Spleen (tissue), 11 donors: ENCODE measurements at regions not wholly inside any gene's neighbourhood (a gene's known extent, or its start where the extent isn't known, plus 50 kb on each side); places are given as distances from the start of the nearest gene placed in this dataset.
A peak's percentile ranks its signal among the peaks of the same experiment; 100 is the strongest.

Experiments used
- DNase-seq: peaks from one replicate; pipeline ENCODE4 v3.0.0-alpha.2; 2020
- H3K27ac ChIP-seq, 8 donors: fragments of 200-600 bp; sonication (generic) in 7 of 8; 1 replicate in 4 of 8; 2 replicates in 4 of 8; pipeline versions ENCODE4 v1.5.0 to v1.8.0; 2016 to 2021; ENCODE audit warnings: inconsistent platforms in 4 of 8, mild to moderate bottlenecking in 4 of 8, moderate library complexity in 1 of 8
- H3K27me3 ChIP-seq, 7 donors: fragments of 200-600 bp; sonication (generic) in 6 of 7; replicated peaks in 1 of 7; 1 replicate in 4 of 7; 2 replicates in 3 of 7; pipeline versions ENCODE4 v1.5.0 to v1.8.0; 2016 to 2021; ENCODE audit warnings: inconsistent platforms in 3 of 7, mild to moderate bottlenecking in 1 of 7
- H3K36me3 ChIP-seq, 6 donors: fragments of 200-600 bp; sonication (generic) in 5 of 6; 1 replicate in 4 of 6; 2 replicates in 2 of 6; pipeline versions ENCODE4 v1.5.0 to v1.8.0; 2016 to 2021; ENCODE audit warnings: inconsistent platforms in 2 of 6
- H3K4me1 ChIP-seq, 6 donors: fragments of 200-600 bp; sonication (generic) in 5 of 6; 1 replicate in 3 of 6; 2 replicates in 3 of 6; pipeline versions ENCODE4 v1.5.0 to v1.8.0; 2016 to 2021; ENCODE audit warnings: inconsistent platforms in 3 of 6
- H3K4me3 ChIP-seq, 8 donors: fragments of 200-600 bp; sonication (generic) in 7 of 8; 1 replicate in 4 of 8; 2 replicates in 4 of 8; pipeline versions ENCODE4 v1.5.0 to v1.8.0; 2016 to 2021; ENCODE audit warnings: inconsistent platforms in 4 of 8, mild to moderate bottlenecking in 4 of 8, moderate library complexity in 2 of 8
- H3K9me3 ChIP-seq, 8 donors: fragments of 200-600 bp; sonication (generic) in 7 of 8; 1 replicate in 4 of 8; 2 replicates in 4 of 8; pipeline versions ENCODE4 v1.5.0 to v1.8.0; 2016 to 2021; ENCODE audit warnings: inconsistent platforms in 4 of 8
- POLR2A ChIP-seq, 3 donors: fragments of 450-650 bp; IDR thresholded peaks; one replicate each; pipeline ENCODE4 v1.5.1; 2017; ENCODE audit warnings: antibody characterized with exemption in 3 of 3, mild to moderate bottlenecking in 1 of 3
- POLR2AphosphoS5 ChIP-seq, 3 donors: sonication (generic); formaldehyde crosslinking; IDR thresholded peaks; one replicate each; pipeline ENCODE4 v1.5.1; 2017; ENCODE audit warnings: antibody characterized with exemption in 3 of 3
- WGBS, 5 donors: extraction: QIAGEN DNeasy Blood & Tissue Kit in 3 of 5; methylation state at CpG; one replicate each; pipeline versions ENCODE4 v1.1.5 to v1.1.7; 2013 to 2018; 5-methylcytosine and 5-hydroxymethylcytosine counted together
- intact Hi-C: fragments of 100-400 bp; cut with DNase I; formaldehyde crosslinking; loops from one replicate; pipeline ENCODE4 v1.15.0; 2023; ENCODE audit warnings: low total_unique reads
- TF ChIP-seq, protein P1 (sequence below), 11 experiments: fragments of 200-600 bp in 7 of 11; fragments of 450-650 bp in 4 of 11; sonication (generic) in 4 of 11; IDR thresholded peaks in 8 of 11; conservative IDR thresholded peaks in 3 of 11; 1 replicate in 7 of 11; 2 replicates in 4 of 11; pipeline versions ENCODE4 v1.4.0 to v1.8.0; 2016 to 2021; ENCODE audit warnings: antibody characterized with exemption in 11 of 11, inconsistent platforms in 4 of 11, mild to moderate bottlenecking in 1 of 11
- donor health status: healthy with polysubstance abuse.
- donor health status: DM: no; HTN: no; CAD: no; lungs with moderate emphysema.
- donor health status: DM: no; HTN: no; CAD: no.
- donor health status: Bipolar disorder and iron deficiency.
- donor health status: healthy.
- donor health status: DM: no; HTN: no; CAD: no.
- donor health status: DM: yes; HTN: yes; CAD: no.

DNA sequence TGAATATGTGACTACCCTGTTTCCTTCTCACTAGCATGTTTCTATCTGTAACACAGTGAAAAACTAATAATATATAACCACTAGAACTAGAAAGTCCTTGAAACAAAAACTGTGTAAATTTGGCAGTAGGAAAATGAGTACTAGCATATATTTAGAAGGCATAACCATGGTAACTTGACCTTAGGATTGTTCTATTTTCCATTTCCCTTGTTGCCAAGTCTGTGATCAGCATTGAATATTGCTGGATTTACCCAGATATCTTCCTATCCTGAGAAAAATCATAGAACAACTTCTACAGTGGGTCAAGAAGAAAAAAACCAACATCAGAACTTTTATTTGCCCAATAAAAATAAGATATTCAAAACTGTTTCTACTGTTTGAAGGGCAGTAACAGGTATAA is 563.9 kb upstream of the NRXN1 start:
- Histone ChIP-seq H3K4me3 (no peak overlapping the region), H3K27ac (no peak overlapping the region), H3K27me3 (no peaks in the 10 kb centered on the region), H3K4me1 (no peaks in the 10 kb centered on the region), H3K36me3 (no peaks in the 10 kb centered on the region), H3K9me3 (peaks cover 0 to 20% (median 10%) of the 10 kb centered on the region in 8 donors)
- intact Hi-C loops, result no loop called here
- TF ChIP-seq, protein P1, sequence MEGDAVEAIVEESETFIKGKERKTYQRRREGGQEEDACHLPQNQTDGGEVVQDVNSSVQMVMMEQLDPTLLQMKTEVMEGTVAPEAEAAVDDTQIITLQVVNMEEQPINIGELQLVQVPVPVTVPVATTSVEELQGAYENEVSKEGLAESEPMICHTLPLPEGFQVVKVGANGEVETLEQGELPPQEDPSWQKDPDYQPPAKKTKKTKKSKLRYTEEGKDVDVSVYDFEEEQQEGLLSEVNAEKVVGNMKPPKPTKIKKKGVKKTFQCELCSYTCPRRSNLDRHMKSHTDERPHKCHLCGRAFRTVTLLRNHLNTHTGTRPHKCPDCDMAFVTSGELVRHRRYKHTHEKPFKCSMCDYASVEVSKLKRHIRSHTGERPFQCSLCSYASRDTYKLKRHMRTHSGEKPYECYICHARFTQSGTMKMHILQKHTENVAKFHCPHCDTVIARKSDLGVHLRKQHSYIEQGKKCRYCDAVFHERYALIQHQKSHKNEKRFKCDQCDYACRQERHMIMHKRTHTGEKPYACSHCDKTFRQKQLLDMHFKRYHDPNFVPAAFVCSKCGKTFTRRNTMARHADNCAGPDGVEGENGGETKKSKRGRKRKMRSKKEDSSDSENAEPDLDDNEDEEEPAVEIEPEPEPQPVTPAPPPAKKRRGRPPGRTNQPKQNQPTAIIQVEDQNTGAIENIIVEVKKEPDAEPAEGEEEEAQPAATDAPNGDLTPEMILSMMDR (IDR thresholded peaks at IDR 0.05 in 8 of 11, conservative IDR thresholded peaks at IDR 0.05 in 3 of 11), result no peak
- TF ChIP-seq POLR2AphosphoS5 (IDR thresholded peaks at IDR 0.05), result no peak
- TF ChIP-seq POLR2A (IDR thresholded peaks at IDR 0.05), result no peak
- DNase-seq, result no peak

- DNase-seq, result peak; percentile 53
- no peak for TF ChIP-seq POLR2AphosphoS5 (IDR thresholded peaks at IDR 0.05)
- TF ChIP-seq POLR2A (IDR thresholded peaks at IDR 0.05), result no peak
- TF ChIP-seq, protein P1 (IDR thresholded peaks at IDR 0.05 in 8 of 11, conservative IDR thresholded peaks at IDR 0.05 in 3 of 11), result no peak
- Histone ChIP-seq H3K36me3 (no peaks in the 10 kb centered on the region), H3K9me3 (peaks cover 0 to 19% (median 0%) of the 10 kb centered on the region in 8 donors), H3K4me3 (no peak overlapping the region), H3K27me3 (no peaks in the 10 kb centered on the region), H3K27ac (no peak overlapping the region), H3K4me1 (no peaks in the 10 kb centered on the region)
- intact Hi-C loops, result no loop called here
- WGBS, 5 donors, result 87 to 93% (median 92%) methylated on average over 22 of the region's 22 CpGs
Measured at GRCh38 chr2:51581636-51582267, 549.8 kb upstream of the NRXN1 start.

DNA sequence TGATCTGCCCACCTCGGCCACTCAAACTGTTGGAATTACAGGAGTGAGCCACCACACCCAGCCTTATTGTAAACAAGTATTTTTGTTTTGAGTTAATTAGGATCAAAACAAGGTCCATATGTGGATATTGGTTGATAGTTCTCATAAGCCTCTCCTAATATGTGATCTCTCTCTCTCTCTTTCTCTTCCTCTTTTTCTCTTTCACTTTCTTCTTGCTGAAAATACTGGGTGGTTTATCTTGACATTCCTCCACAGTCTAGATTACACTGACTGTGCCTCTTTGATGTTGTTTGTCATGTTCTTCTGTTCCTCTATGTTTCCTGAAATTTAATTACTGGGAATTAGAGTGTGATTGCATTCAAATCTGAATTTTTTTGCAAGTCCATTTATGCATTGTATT is 547.5 kb upstream of the NRXN1 start:
- Histone ChIP-seq H3K9me3 (peaks cover 0 to 19% (median 0%) of the 10 kb centered on the region in 8 donors), H3K36me3 (no peaks in the 10 kb centered on the region), H3K4me3 (no peak overlapping the region), H3K27ac (no peak overlapping the region), H3K4me1 (no peaks in the 10 kb centered on the region), H3K27me3 (no peaks in the 10 kb centered on the region)
- no peak for DNase-seq
- 88 to 100% (median 94%) methylated on average over 1 of the region's 1 CpG for WGBS, 5 donors
- TF ChIP-seq, protein P1 (IDR thresholded peaks at IDR 0.05 in 8 of 11, conservative IDR thresholded peaks at IDR 0.05 in 3 of 11), result no peak
- no peak for TF ChIP-seq POLR2AphosphoS5 (IDR thresholded peaks at IDR 0.05)
- no peak for TF ChIP-seq POLR2A (IDR thresholded peaks at IDR 0.05)
- intact Hi-C loops, result no loop called here

- Histone ChIP-seq H3K9me3 (peaks cover 0 to 3% (median 0%) of the 10 kb centered on the region in 8 donors), H3K4me1 (no peaks in the 10 kb centered on the region), H3K27ac (no peak overlapping the region), H3K27me3 (no peaks in the 10 kb centered on the region), H3K36me3 (no peaks in the 10 kb centered on the region), H3K4me3 (no peak overlapping the region)
- intact Hi-C loops, result no loop called here
- no peak for DNase-seq
- WGBS, 5 donors, result 57 to 82% (median 70%) methylated on average over 1 of the region's 1 CpG
- TF ChIP-seq, protein P1 (IDR thresholded peaks at IDR 0.05 in 8 of 11, conservative IDR thresholded peaks at IDR 0.05 in 3 of 11), result no peak
- TF ChIP-seq POLR2A (IDR thresholded peaks at IDR 0.05), result no peak
- TF ChIP-seq POLR2AphosphoS5 (IDR thresholded peaks at IDR 0.05), result no peak
Measured at GRCh38 chr2:51575181-51575580, 543.2 kb upstream of the NRXN1 start.
